Natural killer cell (primary cell): ENCODE measurements at regions not wholly inside any gene's neighbourhood (a gene's known extent, or its start where the extent isn't known, plus 50 kb on each side); places are given as distances from the start of the nearest gene placed in this dataset.

Experiments
- ATAC-seq, 3 donors: fragments of 150-1000 bp in 2 of 3; fragments of 200-7000 bp in 1 of 3; cut with Tn5 transposase; 1 replicate in 1 of 3; 2 replicates in 2 of 3; pipeline ENCODE4 v1.10.0; 2021; ENCODE audit warnings: mild to moderate bottlenecking in 2 of 3, moderate library complexity in 2 of 3
- DNase-seq, 2 donors: peaks; one replicate each; pipeline versions ENCODE4 v3.0.0 to v3.0.0-alpha.2; 2013 to 2021; ENCODE audit warnings: mixed read lengths in 1 of 2
- H3K27ac ChIP-seq: one replicate; pipeline ENCODE4 v1.5.1; 2013; ENCODE audit warnings: mild to moderate bottlenecking, low read length
- H3K27me3 ChIP-seq: one replicate; pipeline ENCODE4 v1.6.1; 2013; ENCODE audit warnings: low read length; ENCODE audit not compliant: control insufficient read depth, insufficient read depth
- H3K36me3 ChIP-seq: one replicate; pipeline ENCODE4 v1.6.1; 2013; ENCODE audit warnings: low read length; ENCODE audit not compliant: control insufficient read depth, insufficient read depth
- H3K4me1 ChIP-seq: one replicate; pipeline ENCODE4 v1.6.1; 2013; ENCODE audit warnings: low read length; ENCODE audit not compliant: control insufficient read depth, insufficient read depth
- H3K4me3 ChIP-seq: one replicate; pipeline ENCODE4 v1.5.1; 2013; ENCODE audit warnings: low read length
- H3K9me3 ChIP-seq: one replicate; pipeline ENCODE4 v1.6.1; 2013; ENCODE audit warnings: low read length; ENCODE audit not compliant: control insufficient read depth, insufficient read depth
- H3K27ac Mint-ChIP-seq, 2 donors: one replicate each; pipeline ENCODE4 v1.8.0; 2022; ENCODE audit warnings: mild to moderate bottlenecking in 2 of 2, mixed read lengths in 2 of 2, moderate library complexity in 1 of 2
- H3K27me3 Mint-ChIP-seq, 2 donors: one replicate each; pipeline ENCODE4 v1.8.0; 2022; ENCODE audit warnings: low read depth in 2 of 2, mixed read lengths in 2 of 2
- H3K36me3 Mint-ChIP-seq: one replicate; pipeline ENCODE4 v1.8.0; 2022; ENCODE audit warnings: mixed read lengths
- H3K4me1 Mint-ChIP-seq, 2 donors: one replicate each; pipeline ENCODE4 v1.8.0; 2022; ENCODE audit warnings: mixed read lengths in 2 of 2
- H3K4me3 Mint-ChIP-seq: one replicate; pipeline ENCODE4 v1.8.0; 2022; ENCODE audit warnings: mild to moderate bottlenecking, moderate library complexity, mixed read lengths
- H3K9me3 Mint-ChIP-seq, 2 donors: one replicate each; pipeline ENCODE4 v1.8.0; 2022; ENCODE audit warnings: mixed read lengths in 2 of 2
- CTCF ChIP-seq: fragments of 200-600 bp; IDR thresholded peaks from one replicate; pipeline ENCODE4 v1.8.0; 2022; ENCODE audit warnings: antibody characterized with exemption
- WGBS: methylation state at CpG from one replicate; pipeline ENCODE4 v1.1.7; 2013; ENCODE audit warnings: missing lambda C conversion rate; ENCODE audit not compliant: insufficient coverage; 5-methylcytosine and 5-hydroxymethylcytosine counted together
- intact Hi-C: fragments of 100-400 bp; cut with micrococcal nuclease; formaldehyde crosslinking; loops from one replicate; pipeline ENCODE4 v1.14.2; 2022

GRCh38 chr13:111852725-111853518, 214.0 kb upstream of the SOX1 start:
- no peaks in the 10 kb centered on the region for H3K9me3 ChIP-seq
- no peak overlapping the region for H3K4me3 ChIP-seq
- intact Hi-C loops: no loop called here
- H3K4me1 ChIP-seq: no peaks in the 10 kb centered on the region
- H3K4me3 Mint-ChIP-seq: no peak overlapping the region
- H3K27ac Mint-ChIP-seq: no peak overlapping the region
- ATAC-seq (no peak), DNase-seq (no peak)
- no peaks in the 10 kb centered on the region for H3K9me3 Mint-ChIP-seq
- no peak overlapping the region for H3K27ac ChIP-seq
- H3K36me3 ChIP-seq: no peaks in the 10 kb centered on the region
- H3K27me3 Mint-ChIP-seq: no peaks in the 10 kb centered on the region
- no peaks in the 10 kb centered on the region for H3K4me1 Mint-ChIP-seq
- TF ChIP-seq CTCF: no peak
- H3K27me3 ChIP-seq: no peaks in the 10 kb centered on the region
- H3K36me3 Mint-ChIP-seq: no peaks in the 10 kb centered on the region
- WGBS: 68% methylated on average over 23 of the region's 23 CpGs

- no peak for DNase-seq
- no peak for TF ChIP-seq CTCF
- H3K36me3 ChIP-seq: no peaks in the 10 kb centered on the region
- H3K4me1 Mint-ChIP-seq: no peaks in the 10 kb centered on the region
- H3K9me3 ChIP-seq: no peaks in the 10 kb centered on the region
- ATAC-seq: no peak
- no peaks in the 10 kb centered on the region for H3K27me3 ChIP-seq
- H3K9me3 Mint-ChIP-seq: no peaks in the 10 kb centered on the region
- intact Hi-C loops: no loop called here
- WGBS: 80% methylated on average over 12 of the region's 12 CpGs
- H3K4me1 ChIP-seq: no peaks in the 10 kb centered on the region
- H3K4me3 Mint-ChIP-seq: no peak overlapping the region
- no peak overlapping the region for H3K4me3 ChIP-seq
- no peak overlapping the region for H3K27ac Mint-ChIP-seq
- H3K27ac ChIP-seq: no peak overlapping the region
- H3K27me3 Mint-ChIP-seq: no peaks in the 10 kb centered on the region
- H3K36me3 Mint-ChIP-seq: no peaks in the 10 kb centered on the region
These were observed 213.2 kb upstream of the SOX1 start for GRCh38 chr13:111853721-111854120.

- DNase-seq (no peak), ATAC-seq (no peak)
- no peak overlapping the region for H3K4me3 Mint-ChIP-seq
- intact Hi-C loops: no loop called here
- 55% methylated on average over 13 of the region's 13 CpGs for WGBS
- H3K27ac ChIP-seq: no peak overlapping the region
- H3K27me3 ChIP-seq: no peaks in the 10 kb centered on the region
- no peak overlapping the region for H3K27ac Mint-ChIP-seq
- no peaks in the 10 kb centered on the region for H3K36me3 Mint-ChIP-seq
- H3K36me3 ChIP-seq: no peaks in the 10 kb centered on the region
- H3K9me3 ChIP-seq: no peaks in the 10 kb centered on the region
- no peaks in the 10 kb centered on the region for H3K9me3 Mint-ChIP-seq
- H3K4me3 ChIP-seq: no peak overlapping the region
- no peak for TF ChIP-seq CTCF
- H3K4me1 ChIP-seq: no peaks in the 10 kb centered on the region
- no peaks in the 10 kb centered on the region for H3K4me1 Mint-ChIP-seq
- H3K27me3 Mint-ChIP-seq: no peaks in the 10 kb centered on the region
These were observed 212.5 kb upstream of the SOX1 start for GRCh38 chr13:111854403-111854802.

GRCh38 chr13:111855191-111855590, 211.8 kb upstream of the SOX1 start:
- H3K27me3 Mint-ChIP-seq: no peaks in the 10 kb centered on the region
- no peaks in the 10 kb centered on the region for H3K9me3 Mint-ChIP-seq
- ATAC-seq: no peak
- H3K36me3 Mint-ChIP-seq: no peaks in the 10 kb centered on the region
- H3K27me3 ChIP-seq: no peaks in the 10 kb centered on the region
- no peaks in the 10 kb centered on the region for H3K4me1 ChIP-seq
- H3K27ac ChIP-seq: no peak overlapping the region
- WGBS: 87% methylated on average over 8 of the region's 8 CpGs
- H3K4me3 ChIP-seq: no peak overlapping the region
- no peak overlapping the region for H3K4me3 Mint-ChIP-seq
- no peak for TF ChIP-seq CTCF
- intact Hi-C loops: no loop called here
- H3K9me3 ChIP-seq: no peaks in the 10 kb centered on the region
- H3K4me1 Mint-ChIP-seq: no peaks in the 10 kb centered on the region
- no peak for DNase-seq
- no peaks in the 10 kb centered on the region for H3K36me3 ChIP-seq
- no peak overlapping the region for H3K27ac Mint-ChIP-seq
